Caki2 (cell line): ENCODE measurements at regions not wholly inside any gene's neighbourhood (a gene's known extent, or its start where the extent isn't known, plus 50 kb on each side); places are given as distances from the start of the nearest gene placed in this dataset.
A peak's percentile ranks its signal among the peaks of the same experiment; 100 is the strongest.
"Not testable (repeated sequence)": the region's sequence is repeated elsewhere in the genome, so short reads cannot be mapped to it uniquely, and the experiment has no call there.

Experiments used
- DNase-seq: peaks from one replicate; pipeline ENCODE4 v3.0.0-alpha.2; 2015; ENCODE audit warnings: low read depth
- in situ Hi-C: cut with HindIII; loops from 2 replicates; pipeline ENCODE4 v1.10.0; 2016; ENCODE audit warnings: low sequenced_read_pairs, low pct_unique_long_range_greater_than_20kb, mixed read lengths

DNA sequence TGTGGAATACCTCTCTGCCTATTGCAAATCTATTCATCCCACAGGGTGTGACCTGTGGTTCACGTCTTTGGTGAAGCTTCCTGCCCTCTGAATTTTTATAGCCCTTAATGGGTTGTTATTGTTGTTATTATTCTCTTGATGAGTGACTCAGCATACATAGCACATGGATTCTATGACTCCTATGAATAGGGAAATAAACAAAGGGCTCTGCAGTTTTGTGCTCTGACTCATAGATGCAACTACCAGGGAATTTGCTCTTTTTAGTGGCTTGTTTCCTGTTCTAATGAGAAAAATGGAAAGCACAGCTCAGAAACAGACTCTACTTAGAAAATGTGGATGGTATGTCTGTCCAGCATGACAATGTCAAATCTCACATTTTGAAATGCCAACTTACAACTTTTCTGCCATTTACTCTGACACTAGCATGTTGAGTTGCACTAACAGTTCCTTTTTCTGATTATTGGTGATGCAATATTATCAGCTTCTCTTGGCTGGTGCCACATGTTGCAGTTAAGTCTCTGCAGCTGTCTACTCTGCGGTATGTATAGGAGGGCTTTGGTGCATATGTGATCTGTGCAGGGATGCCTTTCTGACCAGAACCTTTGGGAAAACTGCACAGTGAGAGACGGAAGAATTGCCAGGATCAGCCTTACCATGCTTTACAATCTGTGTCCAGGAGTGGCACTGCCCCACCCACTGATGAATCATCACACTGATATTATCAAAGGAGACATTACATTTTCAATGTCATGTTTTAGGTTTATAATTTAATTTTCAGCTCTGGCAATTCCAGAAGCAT is 996.4 kb upstream of the WWC1 start:
- in situ Hi-C loops = no loop called here
- DNase-seq = peak; percentile 92

DNA sequence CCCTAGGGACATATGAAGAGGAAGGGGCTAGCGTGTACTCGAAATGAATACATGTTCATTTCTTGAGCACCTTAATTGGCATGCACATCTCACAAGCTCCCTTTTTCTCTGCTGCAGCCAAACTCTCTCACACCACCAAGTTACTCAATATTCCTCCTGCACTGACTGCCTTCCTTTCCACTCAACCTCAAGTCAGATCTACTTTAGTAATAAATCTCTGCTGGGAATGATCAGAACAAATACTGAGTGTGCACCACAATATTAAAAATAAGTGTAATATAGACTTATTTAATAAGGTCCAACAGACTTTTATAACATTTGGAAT is 995.8 kb upstream of the WWC1 start:
- no peak for DNase-seq
- in situ Hi-C loops = no loop called here

DNA sequence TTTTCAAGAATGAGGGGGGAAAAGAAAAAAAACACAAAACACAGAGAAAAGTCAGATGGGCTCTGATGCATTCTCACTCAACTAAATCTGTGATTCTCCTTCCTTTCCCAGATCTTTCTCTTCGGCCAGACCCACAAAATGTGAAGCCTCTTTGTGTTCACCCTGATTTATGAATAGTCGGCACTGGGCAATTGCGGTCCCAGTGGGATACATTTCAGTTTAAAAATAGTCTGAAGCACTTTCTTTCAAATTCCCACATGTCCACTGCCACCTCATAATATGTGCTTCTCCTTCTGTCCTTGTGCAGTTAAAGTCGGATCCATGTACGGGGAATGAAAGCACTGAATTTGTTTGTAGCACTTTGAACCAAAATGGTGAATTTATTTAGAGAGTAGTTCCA is 995.4 kb upstream of the WWC1 start:
- in situ Hi-C loops = no loop called here

DNA sequence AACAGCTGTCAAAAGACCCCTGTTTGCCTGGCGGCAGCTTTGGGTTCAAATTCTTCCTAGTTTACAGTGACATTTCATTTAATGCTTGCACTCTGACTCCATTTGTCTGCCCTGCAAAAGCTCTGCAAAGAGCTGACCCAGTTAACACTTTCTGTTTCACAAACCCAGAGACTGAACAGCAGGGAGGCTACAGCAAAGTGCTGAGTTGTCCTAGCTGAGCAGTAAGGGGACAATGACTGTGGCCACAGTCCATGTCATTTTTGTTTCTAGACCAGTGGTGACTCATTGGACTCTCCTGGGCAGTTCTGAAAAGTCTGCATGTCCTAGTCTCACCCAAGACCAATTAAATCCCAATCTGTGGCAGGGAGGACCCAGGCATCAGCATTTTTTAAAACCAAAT is 994.8 kb upstream of the WWC1 start:
- DNase-seq = peak; percentile 48
- in situ Hi-C loops = no loop called here

More for the DNA sequence above, 995.4 kb upstream of the WWC1 start:
- DNase-seq = peak; percentile 4

DNA sequence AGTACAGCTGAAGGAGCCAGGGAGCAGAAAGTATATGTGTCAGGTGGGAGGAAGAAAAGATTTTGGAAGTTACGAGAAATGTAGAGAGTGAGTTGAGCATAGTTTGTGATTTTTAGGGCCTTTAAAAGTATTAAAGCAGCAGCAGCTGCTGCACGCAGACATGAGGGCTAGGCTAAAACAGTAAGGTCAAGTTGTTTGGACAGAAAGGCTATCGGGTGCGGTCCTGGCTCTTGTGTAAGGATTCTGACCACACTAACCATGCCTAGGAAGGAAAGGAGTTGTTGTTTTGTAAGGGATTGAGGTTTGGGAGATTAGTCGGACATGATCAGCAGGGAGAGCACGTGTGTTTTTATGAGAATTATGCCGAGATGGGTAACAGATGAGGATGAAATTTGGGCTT is 991.6 kb upstream of the WWC1 start:
- DNase-seq, in situ Hi-C loops: not testable (repeated sequence)

DNA sequence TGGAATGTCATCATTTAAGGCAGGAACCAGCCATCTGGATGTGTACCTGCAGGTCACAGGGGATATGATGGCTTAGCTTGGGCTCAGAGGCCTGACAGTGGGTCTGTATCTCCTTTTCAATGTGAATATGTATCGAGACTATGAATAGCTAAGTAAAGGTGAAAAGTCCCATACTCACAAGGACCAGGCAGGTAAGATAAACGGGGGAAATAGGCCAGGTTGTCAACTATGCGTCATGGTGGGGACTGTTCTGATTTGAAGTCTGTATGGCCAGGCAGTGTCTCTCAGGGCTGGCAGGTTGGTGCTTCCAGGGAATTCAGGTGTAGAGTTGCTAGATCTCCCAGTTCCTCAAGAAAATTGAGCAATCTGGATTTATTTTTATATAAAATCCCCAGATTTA is 987.9 kb upstream of the WWC1 start:
- no peak for DNase-seq
- in situ Hi-C loops = no loop called here

DNA sequence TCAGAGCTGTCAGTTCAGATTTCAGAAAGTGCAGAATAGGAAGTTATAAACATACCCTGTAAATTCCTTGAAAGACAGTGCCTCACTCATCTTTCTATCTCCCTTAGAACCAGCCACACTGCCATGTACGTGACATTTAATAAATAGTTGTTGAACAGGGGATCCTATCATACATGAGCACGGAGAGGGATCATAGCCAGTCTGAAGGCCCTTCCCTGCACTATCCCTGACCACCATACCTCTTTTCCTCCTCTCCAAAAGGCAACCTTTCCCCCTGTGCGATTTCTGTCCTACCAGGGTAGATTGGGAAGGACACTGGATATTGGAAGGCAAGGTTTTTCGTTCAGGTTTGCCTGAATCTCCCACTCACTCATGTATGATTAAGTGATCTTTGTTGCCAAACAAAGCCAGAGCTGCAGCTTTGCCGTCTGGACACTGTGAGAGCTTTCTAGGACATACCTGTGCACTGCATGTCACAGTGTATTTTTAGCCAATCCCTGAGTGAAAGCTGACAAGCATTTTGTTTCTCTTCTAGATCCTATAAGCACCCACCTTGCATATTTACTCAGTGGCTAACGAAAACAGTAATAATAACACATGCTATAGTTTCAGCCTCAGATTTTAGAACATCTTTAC is 986.5 kb upstream of the WWC1 start:
- DNase-seq = no peak
- in situ Hi-C loops = no loop called here

DNA sequence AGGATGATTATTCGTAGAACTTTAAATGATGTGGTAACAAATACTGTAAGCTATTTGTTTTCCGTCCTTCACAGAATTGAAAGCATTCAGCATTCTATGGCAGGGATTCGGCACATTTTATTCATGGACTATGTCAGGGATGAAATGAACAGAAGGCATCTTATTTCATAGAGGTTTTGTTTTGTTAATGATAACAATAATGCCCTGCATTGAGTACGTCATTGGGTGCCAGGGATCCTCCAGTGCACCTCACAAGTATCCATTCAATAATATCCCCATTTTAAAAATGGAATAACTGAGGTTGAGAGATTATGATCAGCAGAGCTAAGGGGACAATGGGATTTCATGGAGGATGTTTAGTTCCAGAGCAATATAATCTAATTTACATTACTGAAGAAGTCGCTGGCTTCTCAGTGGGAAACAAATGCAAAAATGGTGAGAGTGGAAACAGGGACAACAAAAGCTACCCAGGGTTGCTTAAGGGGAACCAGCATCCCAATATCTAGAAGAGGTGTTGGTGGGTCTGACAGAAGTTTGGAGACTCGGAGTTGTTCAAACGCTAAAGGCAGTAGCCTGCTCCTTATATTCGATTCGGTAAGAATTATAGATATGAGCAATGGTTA is 985.7 kb upstream of the WWC1 start:
- in situ Hi-C loops = no loop called here
- no peak for DNase-seq

DNA sequence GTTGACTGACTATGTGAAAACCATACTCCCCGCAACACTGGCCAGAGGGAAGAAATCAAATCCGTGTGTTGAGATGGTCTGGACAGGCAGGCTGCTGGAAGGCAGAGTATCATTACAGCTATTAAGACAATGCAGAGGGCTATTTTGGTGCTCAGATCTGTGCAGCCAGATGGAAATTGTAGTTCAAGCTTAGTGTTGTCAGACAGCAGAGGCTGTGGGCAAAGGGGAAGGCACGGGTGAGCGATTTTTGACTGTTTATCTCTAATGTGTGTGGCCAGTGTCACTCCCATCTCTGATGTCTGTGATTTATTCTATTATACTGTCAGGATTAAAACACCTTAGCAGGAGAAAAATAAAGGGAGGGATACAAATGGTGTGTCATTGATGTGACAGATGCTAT is 984.4 kb upstream of the WWC1 start:
- DNase-seq = peak; percentile 51
- in situ Hi-C loops = no loop called here

DNA sequence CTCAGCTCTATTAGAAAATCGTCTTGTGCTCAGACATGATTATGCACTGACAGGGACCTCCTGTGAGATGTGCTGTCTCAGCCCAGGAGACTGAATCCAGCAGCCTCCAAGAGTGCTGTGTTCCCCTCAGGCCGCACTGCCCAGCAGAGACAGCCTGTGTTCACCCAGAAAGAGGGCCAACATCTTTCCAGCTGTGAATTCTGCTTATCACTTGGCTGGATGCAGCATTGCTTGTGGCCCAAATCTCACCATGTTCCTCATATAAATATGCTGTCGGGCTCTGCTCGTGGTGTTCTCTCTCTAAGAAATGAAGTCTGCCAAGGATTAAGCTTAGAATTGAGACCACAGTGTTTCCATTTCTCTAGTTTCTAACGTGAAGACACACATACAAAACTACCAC is 983.0 kb upstream of the WWC1 start:
- no peak for DNase-seq
- in situ Hi-C loops = no loop called here

DNA sequence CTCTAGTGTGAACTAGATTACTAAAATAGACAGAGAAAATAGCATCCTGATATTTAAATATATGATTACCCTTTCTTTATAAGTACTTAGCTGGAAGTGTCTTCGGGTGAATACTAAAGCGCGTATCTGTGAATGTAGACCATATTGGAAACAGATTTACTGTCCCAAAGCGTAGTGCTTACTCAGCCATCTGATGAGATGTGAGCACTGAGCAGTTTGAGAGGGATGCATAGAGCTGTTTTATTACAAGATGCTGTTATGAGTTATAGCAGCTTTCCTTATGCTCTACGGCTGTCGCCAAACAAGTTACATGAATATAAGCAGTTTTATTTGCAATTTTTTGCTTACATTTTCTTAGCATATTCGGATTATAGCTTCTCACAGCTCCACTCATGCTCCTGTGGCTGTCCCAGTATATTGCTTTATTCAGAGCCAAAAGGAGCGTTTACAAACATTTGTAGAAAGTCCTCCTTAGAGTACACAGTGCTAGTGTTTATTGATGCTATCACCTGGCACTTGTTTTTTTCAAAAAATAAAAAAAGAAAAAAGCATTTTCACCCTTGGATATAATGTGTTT is 981.4 kb upstream of the WWC1 start:
- no peak for DNase-seq
- in situ Hi-C loops = no loop called here

DNA sequence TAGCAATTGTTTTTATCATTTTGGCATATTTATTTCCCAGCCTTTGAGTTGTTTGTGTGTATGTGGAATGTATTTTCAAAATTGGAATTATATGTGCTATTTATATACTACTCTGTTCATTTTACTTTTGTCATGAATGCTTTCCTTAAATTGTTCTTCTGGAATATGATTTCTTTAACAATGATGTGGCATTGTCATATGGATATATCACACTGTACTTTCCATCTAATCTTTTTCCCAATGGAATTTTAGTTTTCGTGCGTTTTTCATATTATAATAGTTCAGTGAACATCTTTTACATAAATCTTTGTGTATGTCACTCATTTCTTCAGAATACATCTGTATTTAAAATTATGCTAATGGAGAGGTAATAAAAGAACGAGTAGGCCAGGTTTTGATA is 980.1 kb upstream of the WWC1 start:
- in situ Hi-C loops = no loop called here

DNA sequence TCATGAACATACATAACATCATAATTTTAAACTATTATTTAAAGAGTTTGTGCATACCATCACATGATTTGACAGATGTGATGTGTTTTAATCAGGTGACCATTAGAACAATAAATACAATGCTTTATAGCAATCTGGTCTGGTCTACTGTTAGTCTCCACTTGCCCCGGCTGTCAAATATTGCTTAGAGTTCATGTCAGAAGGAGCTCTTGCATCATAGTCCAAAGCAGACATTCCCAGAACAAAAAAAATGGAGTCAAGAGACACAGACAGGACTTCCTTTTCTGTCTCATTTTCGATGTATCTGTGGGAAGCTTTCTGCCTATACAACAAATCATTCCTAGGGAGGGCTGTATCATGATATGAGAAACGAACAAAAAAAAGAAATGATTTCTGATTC is 979.2 kb upstream of the WWC1 start:
- in situ Hi-C loops = no loop called here
- DNase-seq = no peak

More for the DNA sequence above, 980.1 kb upstream of the WWC1 start:
- DNase-seq = no peak

DNA sequence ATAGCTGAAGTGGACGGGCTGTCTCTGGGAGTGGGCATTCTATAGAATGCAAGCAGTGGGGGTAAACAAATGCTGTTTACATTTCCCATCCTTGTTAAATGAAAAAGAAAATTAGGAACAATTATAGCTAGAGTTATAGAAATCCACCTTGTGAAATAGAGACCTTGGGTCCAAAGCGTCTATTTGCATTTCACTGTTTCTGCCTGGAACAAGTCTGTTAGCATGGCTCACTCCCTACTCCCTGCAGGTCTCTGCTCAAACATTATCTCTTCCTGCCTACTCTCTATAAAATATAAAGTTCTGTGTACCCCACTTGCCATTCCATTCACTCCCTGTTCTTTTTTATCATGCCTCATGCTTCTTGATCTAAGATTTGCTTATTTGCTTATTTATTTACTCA is 975.7 kb upstream of the WWC1 start:
- in situ Hi-C loops = no loop called here
- DNase-seq = no peak

DNA sequence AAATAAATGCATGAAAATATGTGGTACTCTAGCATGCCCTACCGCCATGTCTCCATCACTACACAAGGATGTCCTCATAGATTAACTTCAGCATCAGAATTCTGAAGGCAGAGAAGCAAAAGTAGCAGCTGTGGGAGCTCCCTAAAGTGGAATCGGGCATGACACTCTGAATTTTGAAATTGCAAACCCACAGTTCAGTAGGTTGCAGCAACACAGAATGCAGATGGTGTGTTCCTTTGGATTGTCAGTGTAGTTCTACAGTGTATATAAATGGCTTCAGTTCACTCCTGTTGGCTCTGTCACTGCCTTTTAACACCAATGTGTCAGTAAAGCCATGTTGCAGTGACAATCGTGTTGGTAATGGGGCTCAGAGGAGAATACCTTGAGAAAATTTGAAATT is 973.6 kb upstream of the WWC1 start:
- in situ Hi-C loops = no loop called here
- no peak for DNase-seq

DNA sequence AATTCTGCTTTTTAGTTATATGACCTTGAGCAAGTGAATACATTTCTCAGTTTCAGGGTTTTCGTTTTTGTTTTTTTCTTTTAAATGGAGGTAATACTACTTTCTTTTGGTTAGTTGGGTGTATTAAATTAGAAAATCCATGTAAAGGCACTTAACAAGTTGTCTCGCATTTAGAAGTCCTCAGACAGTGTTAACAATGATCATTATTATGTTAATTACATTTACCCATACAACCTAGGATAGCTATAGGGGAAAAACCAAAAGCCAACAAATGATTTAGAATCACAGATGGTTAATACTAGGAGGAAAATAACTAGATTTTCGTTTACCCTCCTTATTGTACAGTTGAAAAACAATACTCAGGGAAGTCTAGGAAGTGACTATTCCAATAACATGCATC is 972.2 kb upstream of the WWC1 start:
- DNase-seq = no peak
- in situ Hi-C loops = no loop called here

DNA sequence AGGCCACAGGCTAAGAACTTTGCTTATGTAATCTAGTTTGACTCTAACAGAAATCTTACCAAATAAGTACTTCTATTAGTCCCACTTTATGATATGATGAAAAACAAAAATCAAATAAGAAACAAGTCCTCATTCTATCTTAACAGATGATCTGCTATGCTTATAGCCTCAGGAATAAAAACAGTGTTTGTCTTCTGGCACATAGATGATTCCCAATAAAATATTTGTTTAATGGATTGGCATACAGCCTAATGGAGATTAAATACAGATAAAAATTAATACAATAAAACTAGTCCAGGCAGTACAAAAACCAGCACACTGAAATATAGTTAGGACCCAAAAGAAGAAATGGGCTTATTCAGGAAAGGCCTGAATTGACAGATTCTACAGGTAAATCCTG is 971.4 kb upstream of the WWC1 start:
- in situ Hi-C loops = no loop called here
- DNase-seq = no peak

DNA sequence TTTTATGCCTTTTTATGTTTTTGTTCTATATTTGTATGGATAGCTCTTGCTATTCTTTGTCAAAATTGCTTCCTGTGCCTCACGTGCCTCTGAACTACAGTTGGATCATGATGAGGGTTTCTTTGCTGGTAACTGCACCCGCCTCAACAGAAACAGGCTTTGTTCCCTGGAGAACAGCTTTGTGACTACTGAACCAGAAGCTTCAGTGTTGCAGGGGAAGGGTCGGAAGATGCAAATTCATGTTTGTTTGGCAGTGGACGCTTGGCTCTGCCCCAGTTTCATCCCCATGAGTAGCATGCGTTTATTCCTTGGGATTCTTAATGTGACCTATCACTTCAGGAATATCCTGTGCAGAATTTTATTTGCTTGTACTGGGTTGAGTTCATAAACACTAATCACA is 959.1 kb upstream of the WWC1 start:
- in situ Hi-C loops = no loop called here
- DNase-seq = no peak

DNA sequence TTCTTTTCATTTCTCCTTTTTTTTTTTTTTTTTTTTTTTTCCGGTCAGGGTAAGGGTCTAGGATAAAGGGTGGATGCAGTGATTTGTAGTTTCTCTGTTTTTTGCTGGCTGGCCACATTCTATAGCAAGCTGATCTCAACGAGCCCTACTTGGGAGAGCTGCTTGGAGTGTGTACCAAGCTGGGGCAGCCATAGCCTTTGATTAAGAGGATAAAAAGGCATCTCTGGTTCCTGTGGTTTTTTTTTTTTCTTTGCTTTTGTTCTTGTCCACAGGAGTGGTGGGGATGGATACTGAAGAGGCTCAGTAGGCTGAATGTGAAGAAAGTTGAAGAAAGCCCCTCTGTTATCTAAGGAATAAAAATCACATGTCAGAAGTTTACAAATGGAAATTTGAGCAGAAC is 955.3 kb upstream of the WWC1 start:
- DNase-seq = no peak
- in situ Hi-C loops = no loop called here
